ENCODE measurements at regions not wholly inside any gene's neighbourhood (a gene's known extent, or its start where the extent isn't known, plus 50 kb on each side); places are given as distances from the start of the nearest gene placed in this dataset.

DNA sequence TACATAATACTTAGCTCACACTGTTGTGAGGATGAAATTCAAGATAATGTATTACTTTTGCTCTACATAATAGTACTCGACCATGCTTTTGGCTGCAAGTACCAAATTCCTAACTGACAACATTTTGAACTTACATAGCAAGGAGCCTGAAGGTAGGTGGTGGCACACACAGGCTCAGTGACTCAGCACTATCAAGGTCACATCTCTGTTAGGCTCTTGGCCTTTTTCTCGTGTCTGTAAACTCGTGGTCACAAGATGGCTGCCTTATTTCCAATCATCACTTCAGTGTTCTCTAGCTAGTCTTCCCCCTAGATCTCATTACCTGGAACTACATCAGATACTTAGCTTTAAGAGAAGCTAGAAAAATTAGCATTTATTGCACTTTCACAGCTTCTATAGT lies 61.4 kb upstream of the ABCB5 start:
- H3K4me3 ChIP-seq (ENCODE audit: low read length): no peak overlapping the region
- DNase-seq (ENCODE audit: low read depth): no peak
- TF ChIP-seq, protein P1, sequence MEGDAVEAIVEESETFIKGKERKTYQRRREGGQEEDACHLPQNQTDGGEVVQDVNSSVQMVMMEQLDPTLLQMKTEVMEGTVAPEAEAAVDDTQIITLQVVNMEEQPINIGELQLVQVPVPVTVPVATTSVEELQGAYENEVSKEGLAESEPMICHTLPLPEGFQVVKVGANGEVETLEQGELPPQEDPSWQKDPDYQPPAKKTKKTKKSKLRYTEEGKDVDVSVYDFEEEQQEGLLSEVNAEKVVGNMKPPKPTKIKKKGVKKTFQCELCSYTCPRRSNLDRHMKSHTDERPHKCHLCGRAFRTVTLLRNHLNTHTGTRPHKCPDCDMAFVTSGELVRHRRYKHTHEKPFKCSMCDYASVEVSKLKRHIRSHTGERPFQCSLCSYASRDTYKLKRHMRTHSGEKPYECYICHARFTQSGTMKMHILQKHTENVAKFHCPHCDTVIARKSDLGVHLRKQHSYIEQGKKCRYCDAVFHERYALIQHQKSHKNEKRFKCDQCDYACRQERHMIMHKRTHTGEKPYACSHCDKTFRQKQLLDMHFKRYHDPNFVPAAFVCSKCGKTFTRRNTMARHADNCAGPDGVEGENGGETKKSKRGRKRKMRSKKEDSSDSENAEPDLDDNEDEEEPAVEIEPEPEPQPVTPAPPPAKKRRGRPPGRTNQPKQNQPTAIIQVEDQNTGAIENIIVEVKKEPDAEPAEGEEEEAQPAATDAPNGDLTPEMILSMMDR (conservative IDR thresholded peaks at IDR 0.05; ENCODE audit: low read depth, low read length): no peak

GRCh38 chr7:20556091-20556490 lies 59.4 kb upstream of the ABCB5 start:
- no peak overlapping the region for H3K4me3 ChIP-seq (ENCODE audit: low read length)
- DNase-seq (ENCODE audit: low read depth): no peak
- TF ChIP-seq, protein P1 (conservative IDR thresholded peaks at IDR 0.05; ENCODE audit: low read depth, low read length): no peak

DNA sequence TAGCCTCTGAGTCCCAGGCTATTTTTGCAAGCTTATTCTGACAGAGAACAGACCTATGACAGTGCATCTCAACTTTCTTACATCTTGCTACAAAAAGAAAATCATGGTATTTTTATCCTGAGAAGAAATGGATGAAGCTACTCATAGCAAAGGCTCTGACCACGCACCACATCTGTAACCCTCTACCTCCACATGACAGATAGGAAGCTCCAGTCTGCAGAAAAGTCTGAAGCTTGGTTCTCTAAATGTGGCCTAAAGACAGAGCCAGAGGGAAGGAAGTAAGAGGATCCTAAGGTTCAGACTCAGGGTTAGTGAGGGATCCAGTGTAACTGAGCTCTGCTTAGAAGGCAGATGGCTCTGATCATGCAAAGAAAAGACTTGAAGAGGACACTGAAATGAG lies 58.4 kb upstream of the ABCB5 start:
- TF ChIP-seq, protein P1 (conservative IDR thresholded peaks at IDR 0.05; ENCODE audit: low read depth, low read length): no peak
- DNase-seq (ENCODE audit: low read depth): no peak
- H3K4me3 ChIP-seq (ENCODE audit: low read length): no peak overlapping the region

DNA sequence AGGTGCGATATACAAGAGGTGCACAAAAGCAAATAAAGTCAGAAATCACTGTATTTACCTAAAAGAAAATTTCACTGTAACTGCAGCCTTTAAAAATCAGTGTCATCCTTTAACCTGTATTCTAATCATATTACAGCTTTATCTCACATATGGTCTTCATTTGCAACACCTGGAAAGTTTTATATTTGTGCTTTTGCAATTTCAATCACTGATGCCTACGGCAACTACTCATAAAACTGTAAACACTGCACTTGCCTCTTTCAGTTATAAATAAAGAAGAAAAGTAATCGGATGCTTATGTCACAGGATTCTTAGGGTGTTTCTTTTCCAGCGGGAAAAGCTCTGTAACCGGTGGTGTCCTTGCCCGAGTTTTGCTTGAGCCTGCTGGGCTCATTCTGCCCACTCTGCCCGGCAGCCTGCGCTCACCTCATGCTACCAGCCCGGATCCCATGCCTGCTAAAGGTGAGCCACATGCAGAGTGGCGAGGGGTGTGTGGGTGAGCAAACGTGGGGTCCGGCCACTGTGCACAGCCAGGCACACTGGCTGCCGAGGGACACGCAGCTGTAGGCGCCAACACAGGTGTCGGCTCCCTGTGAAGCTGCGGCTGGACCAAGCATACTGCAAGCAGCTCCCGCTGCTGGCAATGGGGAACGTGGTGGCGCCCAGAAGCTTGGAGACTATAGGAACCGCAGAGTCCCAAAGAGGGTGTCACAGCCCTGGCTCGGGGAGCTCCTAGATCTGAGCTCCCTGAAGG lies 56.3 kb upstream of the ABCB5 start:
- DNase-seq (ENCODE audit: low read depth): no peak
- no peak overlapping the region for H3K4me3 ChIP-seq (ENCODE audit: low read length)
- TF ChIP-seq, protein P1 (conservative IDR thresholded peaks at IDR 0.05; ENCODE audit: low read depth, low read length): no peak

DNA sequence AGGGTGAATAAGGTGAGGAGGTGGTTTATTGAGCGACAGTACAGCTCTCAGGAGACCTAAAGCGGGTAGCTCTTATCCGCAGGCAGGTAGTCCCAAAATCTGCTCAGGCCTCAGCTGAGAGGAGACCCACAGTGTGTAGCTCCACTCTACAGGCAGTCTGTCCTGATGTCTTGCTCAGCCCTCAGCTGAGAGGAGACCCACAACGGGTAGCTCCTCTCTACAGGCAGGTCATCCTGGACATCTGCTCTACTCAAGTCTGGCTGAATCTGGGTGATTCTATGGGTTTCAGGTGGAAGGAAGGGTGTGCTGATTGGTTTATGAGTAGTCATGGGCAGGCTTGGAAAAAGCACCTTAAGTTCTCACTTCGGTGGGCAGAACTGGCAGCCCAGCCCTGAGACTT lies 55.6 kb upstream of the ABCB5 start:
- TF ChIP-seq, protein P1 (conservative IDR thresholded peaks at IDR 0.05; ENCODE audit: low read depth, low read length): no peak
- no peak for DNase-seq (ENCODE audit: low read depth)
- no peak overlapping the region for H3K4me3 ChIP-seq (ENCODE audit: low read length)

DNA sequence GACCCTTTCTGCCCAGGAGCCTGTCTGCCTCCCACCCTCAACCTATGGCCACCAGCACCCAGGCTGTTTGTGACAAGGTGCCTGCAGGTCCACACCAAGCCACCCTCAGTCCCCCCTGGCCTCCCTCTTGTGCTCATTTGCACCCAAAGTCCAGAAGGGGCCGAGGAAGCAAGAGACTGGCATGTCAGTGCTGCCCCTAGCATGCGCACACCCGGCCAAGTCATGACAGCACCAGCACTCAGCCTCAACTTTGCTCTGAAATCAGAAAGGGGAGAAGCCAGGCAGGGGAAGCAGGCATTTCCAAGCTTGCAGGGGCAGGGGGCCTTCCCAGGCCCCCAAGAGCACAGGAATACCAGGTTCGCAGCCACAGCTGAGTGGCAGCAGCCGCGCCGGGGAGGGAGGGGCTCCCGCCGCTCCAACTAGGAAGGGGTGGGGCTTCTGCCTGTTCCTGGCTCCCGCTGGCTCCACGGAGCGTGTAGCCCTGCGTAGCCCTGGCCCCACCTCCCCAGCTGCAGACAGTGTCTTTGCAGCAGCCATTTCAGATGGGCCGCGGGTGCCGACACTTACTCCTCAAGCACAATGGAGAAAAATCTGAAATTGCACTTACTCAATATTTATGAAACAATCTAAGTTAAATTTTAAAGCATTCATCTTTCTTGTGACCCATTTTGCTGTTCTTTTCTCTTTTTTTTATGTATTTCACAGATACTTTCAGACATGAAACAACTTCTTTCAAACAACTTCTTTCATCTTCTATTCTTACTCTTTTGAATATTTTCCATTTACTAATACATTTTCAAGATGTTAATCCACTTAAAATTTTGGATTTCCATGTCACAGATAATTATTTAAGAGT lies 54.9 kb upstream of the ABCB5 start:
- no peak for DNase-seq (ENCODE audit: low read depth)
- TF ChIP-seq, protein P1 (conservative IDR thresholded peaks at IDR 0.05; ENCODE audit: low read depth, low read length): no peak
- H3K4me3 ChIP-seq (ENCODE audit: low read length): no peak overlapping the region

All from retinal pigment epithelial cell (primary cell).